Glutamatergic neuron (in vitro differentiated cells): ENCODE measurements at regions not wholly inside any gene's neighbourhood (a gene's known extent, or its start where the extent isn't known, plus 50 kb on each side); places are given as distances from the start of the nearest gene placed in this dataset.

Experiments used
- DNase-seq: peaks from one replicate; pipeline ENCODE4 v3.0.0; 2022
- H3K27ac Mint-ChIP-seq: one replicate; pipeline ENCODE4 v1.8.0; 2020; ENCODE audit warnings: mild to moderate bottlenecking, mixed read lengths, inconsistent platforms; ENCODE audit not compliant: unreplicated experiment
- H3K27me3 Mint-ChIP-seq: one replicate; pipeline ENCODE4 v1.8.0; 2020; ENCODE audit warnings: mild to moderate bottlenecking, moderate library complexity, mixed read lengths, inconsistent platforms; ENCODE audit not compliant: unreplicated experiment
- H3K36me3 Mint-ChIP-seq: one replicate; pipeline ENCODE4 v1.8.0; 2020; ENCODE audit warnings: mild to moderate bottlenecking, mixed read lengths, inconsistent platforms; ENCODE audit not compliant: unreplicated experiment
- H3K4me1 Mint-ChIP-seq: one replicate; pipeline ENCODE4 v1.8.0; 2020; ENCODE audit warnings: mild to moderate bottlenecking, low read depth, mixed read lengths, inconsistent platforms; ENCODE audit not compliant: unreplicated experiment
- H3K4me3 Mint-ChIP-seq: one replicate; pipeline ENCODE4 v1.8.0; 2020; ENCODE audit warnings: mild to moderate bottlenecking, mixed read lengths, inconsistent platforms; ENCODE audit not compliant: unreplicated experiment
- H3K9me3 Mint-ChIP-seq: one replicate; pipeline ENCODE4 v1.8.0; 2020; ENCODE audit warnings: mild to moderate bottlenecking, moderate library complexity, mixed read lengths, inconsistent platforms; ENCODE audit not compliant: unreplicated experiment
- CTCF ChIP-seq: fragments of 200-600 bp; sonication (generic); IDR thresholded peaks from one replicate; pipeline ENCODE4 v1.5.0; 2021; ENCODE audit not compliant: partially characterized antibody, unreplicated experiment

DNA sequence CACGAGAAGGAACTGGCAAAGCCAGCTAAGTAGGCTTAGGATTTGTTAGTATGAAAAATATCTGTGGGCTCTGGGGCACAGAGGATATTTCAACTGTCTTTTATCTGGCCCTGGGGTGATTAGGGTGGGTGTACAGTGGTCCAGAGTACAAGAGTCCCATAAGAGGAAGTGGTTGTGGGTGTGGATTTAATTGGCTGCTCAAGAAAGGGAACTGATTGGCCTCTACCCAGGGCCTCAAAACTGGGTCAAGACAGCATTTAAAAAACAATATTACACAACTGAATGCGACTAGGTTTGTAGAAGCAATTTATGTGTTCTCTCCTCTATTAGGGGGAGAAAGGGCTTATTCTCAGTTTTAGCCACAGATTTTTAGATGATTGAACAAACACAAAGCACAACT is 1353.4 kb upstream of the WWC1 start:
- TF ChIP-seq CTCF: no peak
- Mint-ChIP-seq H3K27ac (no peak overlapping the region), H3K4me1 (no peaks in the 10 kb centered on the region), H3K4me3 (no peak overlapping the region), H3K9me3 (peaks cover 4% of the 10 kb centered on the region), H3K27me3 (no peaks in the 10 kb centered on the region), H3K36me3 (peaks cover 3% of the 10 kb centered on the region)
- no peak for DNase-seq

DNA sequence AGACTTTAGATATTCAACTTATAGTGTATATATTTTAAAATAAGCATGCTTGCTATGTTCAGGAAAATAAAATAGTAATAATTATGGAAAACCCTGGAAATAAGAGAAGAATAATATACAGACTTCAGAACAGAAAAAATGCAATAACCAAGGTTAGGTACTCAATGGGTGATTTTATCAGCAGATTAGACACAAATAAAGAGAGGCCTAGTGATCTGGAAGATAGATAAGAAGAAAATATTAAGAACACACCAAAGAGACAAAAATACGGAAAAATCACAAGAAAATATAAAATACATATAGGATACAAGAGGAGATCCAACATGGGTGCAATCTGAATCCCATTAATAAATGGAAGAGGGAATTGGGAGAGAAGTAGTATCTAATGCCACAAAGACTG is 1348.5 kb upstream of the WWC1 start:
- no peak for TF ChIP-seq CTCF
- H3K4me3 Mint-ChIP-seq: no peak overlapping the region
- no peaks in the 10 kb centered on the region for H3K4me1 Mint-ChIP-seq
- H3K36me3 Mint-ChIP-seq: peaks cover 6% of the 10 kb centered on the region
- DNase-seq: no peak
- no peak overlapping the region for H3K27ac Mint-ChIP-seq
- no peaks in the 10 kb centered on the region for H3K27me3 Mint-ChIP-seq
- peaks cover 6% of the 10 kb centered on the region for H3K9me3 Mint-ChIP-seq

DNA sequence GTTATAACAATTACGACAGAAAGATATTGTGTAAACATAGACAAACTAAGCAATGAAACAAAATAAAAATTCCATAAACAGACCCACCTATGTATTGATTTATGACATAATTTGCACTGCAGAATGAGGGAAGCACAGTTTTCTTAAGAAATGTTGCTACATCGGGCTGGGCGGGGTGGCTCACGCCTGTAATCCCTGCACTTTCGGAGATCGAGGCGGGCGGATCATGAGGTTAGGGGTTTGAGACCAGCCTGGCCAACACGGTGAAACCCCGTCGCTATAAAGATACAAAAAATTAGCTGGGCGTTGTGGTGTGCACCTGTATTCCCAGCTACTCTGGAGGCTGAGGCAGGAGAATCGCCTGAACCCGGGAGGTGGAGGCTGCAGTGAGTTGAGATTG is 1344.4 kb upstream of the WWC1 start:
- no peak for DNase-seq
- no peak for TF ChIP-seq CTCF
- Mint-ChIP-seq H3K27ac (no peak overlapping the region), H3K9me3 (peaks cover 6% of the 10 kb centered on the region), H3K4me3 (no peak overlapping the region), H3K36me3 (peaks cover 6% of the 10 kb centered on the region), H3K4me1 (peaks cover 2% of the 10 kb centered on the region), H3K27me3 (no peaks in the 10 kb centered on the region)

GRCh38 chr5:166948679-166949078 is 1342.8 kb upstream of the WWC1 start:
- Mint-ChIP-seq H3K9me3 (peaks cover 1% of the 10 kb centered on the region), H3K27ac (no peak overlapping the region)
- TF ChIP-seq CTCF: no peak

DNA sequence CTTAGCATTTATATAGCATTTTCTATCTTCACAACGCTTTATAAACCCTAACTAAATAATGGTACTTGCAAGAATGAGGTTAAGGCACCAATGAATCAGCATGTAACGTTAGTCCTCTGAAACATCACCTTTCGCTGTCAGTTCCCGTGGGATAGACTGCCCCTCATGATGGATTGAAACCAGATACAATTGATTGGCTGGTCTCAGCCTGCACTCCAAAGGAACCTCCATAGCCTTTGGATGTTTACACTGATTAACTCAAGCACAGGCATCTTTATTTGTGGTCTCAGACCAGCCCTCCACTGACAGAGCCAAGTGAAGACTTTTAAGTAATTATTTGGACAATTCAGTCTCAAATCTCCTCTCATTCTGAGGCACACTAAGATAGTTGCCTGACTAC is 1339.4 kb upstream of the WWC1 start:
- no peaks in the 10 kb centered on the region for H3K9me3 Mint-ChIP-seq
- H3K4me1 Mint-ChIP-seq: peaks cover 5% of the 10 kb centered on the region
- H3K36me3 Mint-ChIP-seq: no peaks in the 10 kb centered on the region
- H3K27me3 Mint-ChIP-seq: no peaks in the 10 kb centered on the region
- DNase-seq: no peak
- H3K27ac Mint-ChIP-seq: no peak overlapping the region
- no peak overlapping the region for H3K4me3 Mint-ChIP-seq
- TF ChIP-seq CTCF: no peak

More at GRCh38 chr5:166948679-166949078, 1342.8 kb upstream of the WWC1 start:
- Mint-ChIP-seq H3K4me3 (no peak overlapping the region), H3K4me1 (peaks cover 5% of the 10 kb centered on the region), H3K36me3 (no peaks in the 10 kb centered on the region), H3K27me3 (no peaks in the 10 kb centered on the region)
- DNase-seq: no peak
